ENCODE measurements at regions not wholly inside any gene's neighbourhood (a gene's known extent, or its start where the extent isn't known, plus 50 kb on each side); places are given as distances from the start of the nearest gene placed in this dataset.

GRCh38 chr21:20308586-20309315 lies 689.5 kb upstream of the NCAM2 start:
- Histone ChIP-seq H3K9me3 (no peaks in the 10 kb centered on the region), H3K27ac (no peak overlapping the region), H3K4me1 (no peaks in the 10 kb centered on the region), H3K4me3 (no peak overlapping the region), H3K27me3 (no peaks in the 10 kb centered on the region), H3K36me3 (no peaks in the 10 kb centered on the region)
- no peak for TF ChIP-seq POLR2A (IDR thresholded peaks at IDR 0.05)
- TF ChIP-seq CTCF (IDR thresholded peaks at IDR 0.05) = no peak
- intact Hi-C loops (cut with DNase I) = no loop called here
- DNase-seq = no peak
- no peak for ATAC-seq
- 80 to 84% (median 82%) methylated on average over 6 of the region's 6 CpGs for WGBS, 4 donors

GRCh38 chr21:20311234-20311787 lies 686.9 kb upstream of the NCAM2 start:
- H3K4me1 ChIP-seq = no peaks in the 10 kb centered on the region

GRCh38 chr21:20313013-20313412 lies 685.2 kb upstream of the NCAM2 start:
- Histone ChIP-seq H3K36me3 (no peaks in the 10 kb centered on the region), H3K4me3 (no peak overlapping the region), H3K27me3 (no peaks in the 10 kb centered on the region), H3K27ac (no peak overlapping the region), H3K4me1 (no peaks in the 10 kb centered on the region), H3K9me3 (peaks cover 0 to 21% (median 3%) of the 10 kb centered on the region in 12 donors)
- no peak for ATAC-seq
- intact Hi-C loops (cut with DNase I) = no loop called here
- DNase-seq = no peak
- TF ChIP-seq POLR2A (IDR thresholded peaks at IDR 0.05) (no peak), CTCF (IDR thresholded peaks at IDR 0.05) (no peak)
- WGBS, 4 donors = 75 to 82% (median 78%) methylated on average over 3 of the region's 3 CpGs

More at GRCh38 chr21:20311234-20311787, 686.9 kb upstream of the NCAM2 start:
- Histone ChIP-seq H3K27me3 (no peaks in the 10 kb centered on the region), H3K9me3 (peaks cover 0 to 17% (median 3%) of the 10 kb centered on the region in 12 donors), H3K4me3 (no peak overlapping the region), H3K27ac (no peak overlapping the region), H3K36me3 (no peaks in the 10 kb centered on the region)
- 75 to 84% (median 81%) methylated on average over 1 of the region's 1 CpG for WGBS, 4 donors
- intact Hi-C loops (cut with DNase I) = no loop called here
- DNase-seq (no peak), ATAC-seq (no peak)
- no peak for TF ChIP-seq POLR2A (IDR thresholded peaks at IDR 0.05)
- TF ChIP-seq CTCF (IDR thresholded peaks at IDR 0.05) = no peak

GRCh38 chr21:20315042-20315441 lies 683.2 kb upstream of the NCAM2 start:
- no peak for DNase-seq
- intact Hi-C loops (cut with DNase I) = no loop called here
- TF ChIP-seq POLR2A (IDR thresholded peaks at IDR 0.05) (no peak), CTCF (IDR thresholded peaks at IDR 0.05) (no peak)
- no peak for ATAC-seq
- Histone ChIP-seq H3K4me1 (no peaks in the 10 kb centered on the region), H3K27ac (no peak overlapping the region), H3K4me3 (no peak overlapping the region), H3K9me3 (peaks cover 0 to 21% (median 3%) of the 10 kb centered on the region in 12 donors), H3K27me3 (no peaks in the 10 kb centered on the region), H3K36me3 (no peaks in the 10 kb centered on the region)
- 85 to 93% (median 91%) methylated on average over 1 of the region's 1 CpG for WGBS, 4 donors

All from heart left ventricle (tissue), 16 donors.